NCI-H774 (cell line): ENCODE measurements at regions not wholly inside any gene's neighbourhood (a gene's known extent, or its start where the extent isn't known, plus 50 kb on each side); places are given as distances from the start of the nearest gene placed in this dataset.

Source experiments
- DNase-seq: peaks from one replicate; lab custom pipeline; 2025; lab: John Stamatoyannopoulos, UW

DNA sequence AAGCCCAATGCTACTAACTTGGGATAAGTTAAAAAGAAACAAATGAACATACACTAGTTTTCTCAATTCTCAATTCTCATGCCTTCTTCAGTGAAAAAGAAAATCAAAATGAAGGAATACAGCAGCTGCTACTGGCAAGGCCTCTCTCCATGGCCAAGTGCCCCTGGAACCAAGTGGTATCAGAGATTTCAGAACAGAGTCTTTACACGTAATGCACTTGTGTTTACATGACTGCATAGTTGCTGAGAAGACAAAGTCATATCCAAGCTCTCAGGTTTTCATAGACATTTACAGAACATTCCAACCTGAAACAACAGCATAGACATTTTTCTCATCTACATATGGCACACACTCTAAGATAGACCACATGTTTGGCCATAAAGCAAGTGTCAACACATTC lies 789.9 kb downstream of the CBLN2 start:
- DNase-seq = no peak

DNA sequence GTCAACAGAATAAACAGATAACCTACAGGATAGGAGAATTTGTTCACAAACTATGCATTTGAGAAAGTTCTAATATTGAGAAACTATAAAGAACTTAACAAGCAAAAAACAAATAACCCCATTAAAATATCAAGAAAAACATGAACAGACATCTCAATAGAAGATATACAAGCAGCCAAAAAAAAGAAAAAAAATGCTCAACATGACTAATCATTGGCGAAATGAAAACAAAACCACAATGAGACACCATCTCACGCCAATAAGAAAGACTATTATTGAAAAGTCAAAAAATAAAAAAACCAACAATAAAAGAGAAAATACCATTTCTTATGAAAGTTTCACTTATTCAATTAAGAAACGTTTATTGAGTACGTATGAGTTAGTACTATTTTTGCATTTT lies 800.5 kb downstream of the CBLN2 start:
- no peak for DNase-seq

DNA sequence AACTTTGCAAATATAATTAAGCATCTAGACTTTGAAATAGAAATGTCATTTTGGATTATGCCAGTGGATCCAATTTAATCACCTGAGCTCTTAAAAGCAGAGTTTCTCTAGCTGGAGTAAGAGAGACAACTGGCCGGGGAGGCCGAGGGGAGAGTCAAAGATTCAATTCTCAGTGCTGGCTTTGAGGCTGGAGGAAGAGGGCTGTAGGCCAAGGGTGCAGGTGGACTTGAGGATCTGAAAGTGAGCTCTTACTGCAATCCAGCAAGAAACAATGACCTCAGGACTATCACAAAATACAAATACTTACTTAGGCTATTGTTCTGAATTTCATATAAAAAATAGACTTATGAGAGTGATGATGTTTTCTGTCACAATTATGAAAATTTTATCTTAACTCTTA lies 814.5 kb downstream of the CBLN2 start:
- no peak for DNase-seq

DNA sequence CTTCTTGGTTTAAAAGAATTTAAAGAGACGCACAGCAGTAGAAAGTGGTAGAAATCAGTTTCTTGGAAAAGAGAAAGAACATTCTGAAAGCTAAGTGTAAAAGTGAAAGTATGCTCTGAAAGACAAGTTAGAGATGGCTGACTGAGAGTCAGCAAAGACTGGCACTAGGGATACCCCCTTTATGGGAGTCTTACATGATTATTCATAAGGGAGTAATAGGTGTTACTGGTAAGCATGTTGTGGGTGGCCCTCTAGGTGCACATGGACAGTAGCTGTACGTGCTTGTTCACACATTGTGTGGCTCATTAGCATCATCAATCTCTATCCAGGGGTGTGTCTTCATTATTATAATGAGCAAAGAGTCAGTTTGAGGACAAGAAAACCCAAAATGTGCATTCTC lies 816.2 kb downstream of the CBLN2 start:
- no peak for DNase-seq

DNA sequence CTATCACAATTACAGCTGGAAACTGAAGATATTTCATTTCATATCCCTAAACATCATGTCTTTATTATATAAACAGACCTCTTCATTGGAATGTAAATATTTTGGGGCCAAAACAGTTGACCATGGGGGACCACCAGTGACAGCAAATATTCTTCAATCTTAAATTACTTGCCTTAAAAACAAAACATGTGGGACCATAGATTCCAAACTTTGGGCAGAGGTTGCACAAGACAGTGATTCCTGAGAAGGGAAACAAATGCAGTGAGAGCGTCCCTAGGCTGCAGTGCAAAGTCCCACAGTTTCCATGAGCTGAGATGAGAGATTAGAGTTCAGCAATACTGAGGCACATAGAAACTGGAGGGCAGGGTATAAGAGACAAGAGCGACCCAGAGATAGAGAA lies 818.9 kb downstream of the CBLN2 start:
- DNase-seq = no peak

DNA sequence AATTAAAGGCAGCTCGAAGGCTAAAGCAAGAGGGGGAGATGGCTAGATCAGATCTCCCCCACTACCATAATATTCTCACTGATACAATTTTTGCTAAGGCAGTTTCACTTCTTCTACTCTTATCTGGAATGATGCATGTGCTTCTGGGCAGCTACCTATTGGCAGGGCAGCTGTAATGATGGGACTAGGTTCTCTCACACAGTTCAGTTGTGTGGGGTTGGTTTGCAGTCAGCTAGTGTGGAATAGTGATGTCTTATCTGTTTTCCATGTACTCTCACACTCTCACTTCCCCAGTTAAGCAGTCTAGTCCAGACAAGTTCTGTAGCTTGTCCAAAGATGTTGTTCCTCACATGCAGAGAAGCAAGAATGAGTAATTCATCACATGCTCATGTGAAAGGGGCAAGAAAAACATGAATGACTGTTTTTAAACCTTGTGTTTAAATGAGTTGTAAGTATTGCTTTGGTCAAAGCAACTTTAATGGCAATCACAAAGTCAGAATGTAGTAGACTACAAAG lies 836.1 kb downstream of the CBLN2 start:
- DNase-seq = no peak

DNA sequence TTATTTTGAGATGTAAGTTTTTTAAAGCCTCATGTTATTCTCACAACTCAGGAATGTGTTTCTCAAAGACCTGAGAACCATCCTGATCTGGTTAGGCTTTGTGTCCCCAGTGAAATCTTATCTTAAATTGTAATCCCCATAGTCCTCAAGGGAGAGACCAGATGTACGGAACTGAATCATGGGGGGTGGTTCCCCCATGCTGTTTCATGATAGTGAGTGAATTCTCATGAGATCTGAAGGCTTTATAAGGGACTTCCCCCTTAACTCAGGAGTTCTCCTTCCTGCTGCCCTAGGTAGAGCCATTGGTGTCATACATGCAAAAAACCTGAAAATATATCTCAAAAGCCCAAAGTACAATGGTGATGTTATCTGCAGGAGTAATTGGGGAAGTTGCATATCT lies 836.7 kb downstream of the CBLN2 start:
- DNase-seq = no peak

DNA sequence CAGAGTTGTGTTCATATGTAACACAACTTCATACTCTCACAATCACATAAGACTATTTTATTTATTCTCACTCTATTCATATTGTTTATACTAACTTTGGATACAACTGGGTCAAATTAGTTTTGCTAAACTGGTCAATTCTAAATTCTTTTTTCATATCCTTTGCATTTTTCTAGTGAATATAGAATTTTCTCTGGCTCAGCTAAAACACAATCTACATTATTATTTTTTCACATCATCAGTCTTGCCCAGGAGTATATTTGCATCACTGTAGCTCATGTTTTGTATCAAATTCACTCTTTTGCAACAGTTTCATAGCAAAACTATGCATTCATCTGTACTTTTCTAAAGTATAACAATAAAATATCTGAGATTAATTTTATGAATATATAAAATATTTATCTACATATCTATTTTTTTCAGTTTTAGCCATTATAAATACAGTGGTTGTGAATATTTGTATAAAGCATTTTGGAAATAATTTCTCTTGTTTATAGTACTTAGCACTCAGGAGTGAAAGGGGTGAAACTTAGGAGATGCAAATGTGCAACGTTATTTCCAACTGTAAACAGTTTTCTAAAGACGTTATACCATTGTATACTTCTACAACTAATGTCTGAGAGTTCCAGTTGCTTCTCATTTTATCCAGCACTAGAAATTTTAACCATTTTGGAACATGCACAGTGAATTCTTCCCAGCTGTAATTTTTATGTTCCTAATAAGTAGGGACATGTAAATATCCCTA lies 854.6 kb downstream of the CBLN2 start:
- DNase-seq = no peak

DNA sequence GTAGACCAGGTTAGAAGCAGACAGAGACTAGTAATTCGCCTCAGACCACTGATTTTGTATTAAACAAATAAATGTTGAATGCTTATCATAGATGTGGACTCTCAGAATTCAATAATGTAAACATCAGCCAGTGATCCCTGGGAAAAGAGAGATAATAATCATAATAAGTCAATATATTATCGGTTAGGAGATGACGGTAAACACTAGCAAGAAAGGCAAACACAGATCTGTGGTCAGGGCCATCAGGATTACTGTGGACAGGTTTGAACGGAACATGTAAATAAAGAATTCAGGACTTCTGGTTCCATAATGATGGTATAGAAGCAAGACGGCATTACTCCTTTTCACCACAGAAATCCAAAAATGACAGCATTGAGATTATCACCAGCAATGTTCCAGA lies 861.6 kb downstream of the CBLN2 start:
- DNase-seq = no peak

DNA sequence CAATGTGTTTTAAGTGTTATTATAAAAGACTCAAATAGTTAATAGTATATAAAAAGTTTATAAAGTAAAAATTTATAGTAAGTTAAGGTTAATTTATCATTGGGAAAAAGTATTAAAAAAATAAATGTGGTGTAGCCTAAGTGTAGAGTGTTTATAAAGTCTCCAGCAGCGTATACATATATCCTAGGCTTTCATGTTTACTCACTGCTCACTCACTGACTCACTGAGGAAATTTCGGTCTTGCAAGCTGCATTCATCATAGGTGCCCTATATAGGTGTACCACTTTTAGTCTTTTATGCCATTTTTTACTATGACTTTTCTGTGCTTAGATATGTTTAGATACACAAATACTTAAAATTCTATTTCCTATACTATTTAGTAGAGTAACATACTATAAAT lies 866.0 kb downstream of the CBLN2 start:
- no peak for DNase-seq

DNA sequence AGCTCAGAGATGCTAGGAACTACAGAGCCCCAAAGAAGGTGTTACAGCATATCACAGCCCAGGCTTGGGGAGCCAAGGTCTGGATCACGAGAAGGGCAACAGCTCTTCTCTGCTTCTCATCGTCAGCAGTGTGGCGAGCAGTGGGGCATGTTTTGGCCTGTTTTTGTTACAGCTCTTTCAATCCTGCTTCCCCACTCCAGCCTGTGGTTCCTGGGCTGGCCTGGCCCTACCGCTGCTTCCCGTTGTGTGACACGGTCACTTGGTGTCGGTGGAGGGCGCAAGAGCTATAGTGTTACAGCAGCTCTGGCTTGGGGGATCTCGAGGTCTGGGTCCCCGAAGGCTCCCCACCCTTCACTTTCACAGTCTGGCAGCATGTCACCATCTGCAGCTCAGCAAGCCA lies 870.2 kb downstream of the CBLN2 start:
- no peak for DNase-seq

DNA sequence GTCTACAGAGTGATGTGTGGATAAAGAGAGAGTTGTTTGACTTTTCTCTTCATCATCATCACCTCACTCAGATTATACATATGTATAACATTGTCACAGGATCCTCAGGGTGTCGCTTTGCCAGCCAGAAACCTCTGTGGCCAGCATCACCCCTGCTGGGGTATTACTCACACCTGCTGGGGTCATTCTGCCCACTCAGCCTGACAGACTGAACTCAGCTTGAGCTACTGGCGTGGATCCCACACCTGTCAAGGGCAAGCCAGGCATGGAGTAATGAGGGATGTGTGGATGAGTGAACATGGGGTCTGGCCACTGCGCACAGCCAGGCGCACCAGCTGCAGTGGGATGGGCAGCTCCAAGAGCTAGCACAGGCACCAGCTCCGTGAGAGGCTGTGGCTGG lies 870.6 kb downstream of the CBLN2 start:
- DNase-seq = no peak

DNA sequence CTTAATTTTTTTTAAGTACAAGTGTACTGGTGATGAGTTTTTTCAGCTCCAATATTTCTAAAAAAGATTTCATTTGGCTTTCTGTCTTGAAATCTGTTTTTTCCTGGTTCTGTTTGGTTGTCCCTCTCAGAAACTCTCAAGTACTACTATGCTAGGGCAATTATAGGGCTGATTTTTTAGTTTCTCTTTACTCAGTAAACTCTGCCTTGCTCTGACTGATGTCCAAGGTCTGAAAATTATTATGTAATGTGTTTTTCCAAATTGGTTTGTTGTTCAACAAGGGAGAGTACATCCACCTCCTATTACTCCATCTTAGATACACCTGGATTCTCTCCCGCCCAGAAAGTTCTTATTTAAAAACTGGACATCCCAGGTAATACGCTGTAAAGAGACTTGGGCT lies 877.7 kb downstream of the CBLN2 start:
- DNase-seq = no peak

DNA sequence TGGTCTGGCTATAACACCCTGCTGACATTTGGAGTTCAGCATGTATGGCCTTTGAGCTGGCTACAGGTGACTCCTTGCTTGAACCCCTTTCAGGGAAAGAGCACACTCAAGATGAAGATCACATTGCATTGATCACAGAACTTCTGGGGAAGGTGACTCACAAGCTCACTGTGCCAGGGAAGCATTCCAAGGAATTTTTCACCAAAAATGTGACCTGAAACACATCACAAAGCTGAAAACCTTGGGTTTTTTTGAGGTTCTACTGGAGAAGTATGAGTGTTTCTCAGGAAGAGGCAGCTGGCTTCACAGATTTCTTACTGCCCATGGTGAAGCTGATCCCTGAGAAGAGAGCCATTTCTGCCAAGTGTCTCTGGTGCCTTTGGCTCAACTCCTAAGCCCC lies 879.0 kb downstream of the CBLN2 start:
- no peak for DNase-seq

DNA sequence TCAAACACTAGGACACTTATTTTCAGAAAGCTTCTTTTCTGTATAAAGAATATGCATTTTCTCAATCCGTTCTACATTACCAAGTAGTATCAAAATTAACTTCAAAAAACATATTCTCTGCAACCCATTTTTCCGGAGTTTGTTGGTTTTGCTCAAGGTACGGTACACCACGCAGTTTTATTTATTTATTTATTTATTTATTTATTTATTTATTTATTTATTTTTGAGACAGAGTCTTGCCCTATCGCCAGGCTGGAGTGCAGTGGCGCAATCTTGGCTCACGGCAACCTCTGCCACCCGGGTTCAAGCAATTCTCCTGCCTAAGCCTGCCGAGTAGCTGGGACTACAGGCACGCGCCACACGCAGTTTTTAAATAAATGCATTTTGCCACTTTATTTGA lies 900.3 kb downstream of the CBLN2 start:
- DNase-seq = no peak

DNA sequence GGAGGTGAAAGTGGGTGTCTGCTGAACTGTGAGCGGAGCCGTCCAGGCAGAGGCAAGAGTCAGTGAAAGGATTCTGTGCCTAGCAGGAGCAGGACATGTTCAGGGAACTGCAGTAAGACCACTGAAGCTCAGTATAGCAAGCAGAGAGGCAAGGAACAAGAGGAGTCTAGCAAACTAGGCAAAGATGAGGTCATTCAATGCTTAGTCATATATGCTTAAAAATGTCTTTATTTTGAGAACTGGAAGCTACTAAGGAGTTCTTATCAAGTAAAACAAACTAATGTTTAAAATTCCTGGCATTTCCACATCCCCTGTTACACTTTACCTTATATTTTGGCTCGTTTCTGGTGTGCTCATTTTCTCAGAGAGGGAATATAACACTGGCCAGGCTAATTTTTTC lies 913.4 kb downstream of the CBLN2 start:
- DNase-seq = no peak

DNA sequence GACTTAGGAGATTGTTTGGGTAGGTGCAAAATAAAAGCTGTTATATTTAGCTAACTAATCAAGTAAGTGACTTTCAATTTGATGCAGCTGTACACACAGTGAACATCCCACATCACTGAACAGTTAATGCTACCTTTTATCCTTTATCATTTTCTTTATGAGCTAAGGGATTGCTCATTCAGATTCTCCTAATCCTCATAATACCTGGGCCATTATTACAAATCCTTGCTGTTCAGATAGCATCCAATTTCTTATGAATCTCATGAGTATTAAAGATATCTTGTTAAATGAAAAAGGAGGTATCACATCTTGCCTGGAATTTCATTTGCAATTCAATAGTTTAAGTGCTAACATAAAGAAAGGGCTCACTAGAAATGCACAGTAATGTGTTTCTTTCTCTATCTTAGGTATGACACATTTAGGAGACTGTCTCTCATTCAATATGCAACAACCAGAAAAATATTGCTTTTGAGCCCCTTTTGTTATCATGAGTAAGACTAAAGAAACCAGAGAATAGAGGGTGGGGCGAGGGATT lies 918.5 kb downstream of the CBLN2 start:
- no peak for DNase-seq

DNA sequence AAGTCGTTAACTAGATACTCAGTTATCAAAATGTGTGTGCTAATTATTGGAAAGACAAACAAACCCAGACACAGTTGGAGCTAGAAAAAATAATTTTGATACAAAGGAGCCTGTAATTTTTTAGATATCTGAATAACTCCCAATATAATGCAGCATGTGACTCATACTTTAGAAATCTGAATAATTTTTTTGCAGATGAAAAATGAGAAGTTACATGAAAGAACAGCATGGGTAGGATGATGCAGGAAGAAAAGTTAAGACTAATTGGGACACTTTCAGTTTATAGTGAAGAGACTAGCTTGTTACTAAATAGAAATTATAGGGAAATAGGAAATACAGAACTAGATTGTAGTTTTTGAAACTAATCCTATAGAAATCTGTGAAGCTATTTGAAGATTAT lies 945.8 kb downstream of the CBLN2 start:
- no peak for DNase-seq

DNA sequence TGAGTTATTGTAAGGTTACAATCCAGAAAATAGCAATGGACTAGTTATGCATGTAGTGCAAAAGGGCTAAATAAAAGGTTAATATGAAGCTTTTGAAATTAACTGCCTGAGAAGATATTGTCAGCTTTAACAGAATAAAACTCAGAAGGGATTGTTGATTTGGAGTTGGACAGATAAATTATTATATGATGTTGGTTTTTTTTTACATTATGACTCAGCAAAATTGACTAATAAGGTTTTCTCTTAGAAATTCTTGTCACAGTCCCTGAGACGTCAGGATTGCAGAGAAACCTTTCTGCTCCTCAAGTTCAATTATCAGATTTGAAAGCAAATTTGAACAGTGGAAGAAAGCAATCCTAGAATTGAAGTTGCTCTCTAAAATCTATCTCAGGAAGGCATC lies 946.9 kb downstream of the CBLN2 start:
- no peak for DNase-seq

DNA sequence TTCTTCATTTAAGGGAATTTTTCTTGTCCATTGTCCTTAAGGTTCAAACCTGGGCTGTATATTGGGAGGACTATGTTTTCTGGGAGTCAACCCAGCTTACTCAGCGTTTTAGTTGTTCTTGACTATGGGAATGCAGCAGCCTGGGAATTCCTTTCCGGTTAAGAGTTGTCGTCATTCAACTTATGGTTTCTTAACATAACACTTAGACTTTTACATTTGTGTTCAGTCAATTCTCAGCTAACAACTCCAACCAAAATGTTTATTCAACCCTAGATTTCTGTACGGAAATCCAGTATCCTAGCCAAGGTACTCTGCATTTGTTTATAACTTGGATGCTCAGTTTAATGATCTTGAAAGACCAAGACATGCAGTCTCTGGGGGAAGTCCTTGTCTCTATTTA lies 960.9 kb downstream of the CBLN2 start:
- DNase-seq = no peak

DNA sequence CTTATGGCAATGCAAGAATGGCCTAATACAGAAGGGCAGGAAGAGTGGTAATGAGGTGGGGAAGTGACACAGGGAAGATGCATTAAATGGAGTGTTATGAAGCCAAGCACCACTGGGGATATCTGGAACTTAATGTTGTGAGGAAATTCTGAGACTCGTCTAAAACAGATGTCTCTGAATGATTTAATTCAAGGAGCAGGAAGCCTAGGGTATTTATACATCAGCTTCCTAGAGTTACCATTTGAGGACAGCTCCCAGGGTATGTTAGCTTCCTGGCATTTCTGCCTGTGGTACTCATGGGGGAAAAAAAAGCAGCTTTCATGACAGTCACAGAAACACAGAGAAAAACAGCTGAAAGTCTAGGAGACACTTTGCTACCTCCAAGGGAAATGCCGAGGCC lies 989.5 kb downstream of the CBLN2 start:
- no peak for DNase-seq

DNA sequence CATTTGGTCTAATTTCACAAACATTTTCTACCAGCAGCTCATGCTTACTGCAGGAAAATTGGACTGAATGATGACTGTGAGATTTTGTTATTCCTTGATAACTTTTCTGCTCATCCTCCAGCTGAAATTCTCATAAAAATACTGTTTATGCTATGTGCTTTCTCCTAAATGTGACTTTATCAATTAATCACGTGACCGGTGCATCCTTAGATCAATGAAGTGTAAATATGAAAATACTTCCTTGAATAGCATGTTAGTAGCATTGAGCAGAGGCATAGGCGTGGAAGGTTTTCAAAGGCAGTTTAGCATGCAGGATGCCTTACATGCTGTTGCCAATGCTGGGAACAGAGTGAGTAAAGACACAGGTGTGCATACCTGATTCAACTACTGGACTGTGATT lies 1002.5 kb downstream of the CBLN2 start:
- no peak for DNase-seq

DNA sequence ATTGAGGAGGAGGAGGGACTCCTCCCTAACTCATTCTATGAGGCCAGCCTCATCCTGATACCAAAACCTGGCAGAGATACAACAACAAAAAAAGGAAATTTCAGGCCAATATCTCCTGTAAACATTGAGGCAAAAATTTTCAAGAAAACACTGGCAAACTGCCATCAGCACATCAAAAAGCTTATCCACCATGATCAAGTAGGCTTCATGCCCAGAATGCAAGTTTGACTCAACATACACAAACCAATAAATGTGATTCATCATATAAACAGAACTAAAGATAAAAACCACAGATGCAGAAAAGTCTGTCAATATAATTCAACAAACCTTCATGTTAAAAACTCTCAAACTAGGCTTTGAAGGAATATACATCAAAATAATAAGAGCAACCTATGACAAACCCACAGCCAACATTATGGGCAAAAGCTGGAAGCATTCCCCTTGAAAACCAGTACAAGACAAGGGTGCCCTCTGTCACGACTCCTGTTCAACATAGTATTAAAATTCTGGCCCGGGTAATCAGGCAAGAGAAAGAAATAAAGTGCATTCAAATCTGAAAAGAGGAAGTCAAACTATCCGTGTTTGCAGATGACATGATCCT lies 1014.3 kb downstream of the CBLN2 start:
- no peak for DNase-seq
